ENCODE measurements at regions not wholly inside any gene's neighbourhood (a gene's known extent, or its start where the extent isn't known, plus 50 kb on each side); places are given as distances from the start of the nearest gene placed in this dataset.
"Not testable (repeated sequence)": the region's sequence is repeated elsewhere in the genome, so short reads cannot be mapped to it uniquely, and the experiment has no call there.

DNA sequence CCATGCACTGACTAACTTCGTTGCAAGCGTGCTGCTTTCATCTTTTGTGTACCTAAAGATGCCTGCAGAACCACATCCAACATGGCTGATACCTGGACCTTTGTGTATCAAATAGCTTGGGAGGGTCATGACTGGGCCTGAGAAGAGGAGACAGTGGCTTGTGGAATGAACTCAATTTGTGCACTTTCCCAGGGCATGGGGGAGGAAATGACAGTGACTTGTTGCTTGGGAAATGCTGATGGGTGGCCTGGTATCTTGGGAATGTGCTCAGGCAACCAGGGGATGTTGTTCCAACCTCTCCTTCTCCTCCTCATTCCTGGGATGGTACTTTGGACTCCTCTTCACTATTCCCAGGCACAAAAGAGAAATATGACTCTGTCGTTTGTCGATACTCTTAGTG, 70.7 kb upstream of the ZNG1B start:
- H3K79me1 ChIP-seq (ENCODE audit: low read depth, low read length): not testable (repeated sequence)
- CTCF ChIA-PET (ENCODE audit: partially characterized antibody): interaction anchor here (0.6 kb wide), 1 partner anchor 11 kb away, joined by 3 read pairs; no protein-coding TSS in a partner anchor
- 86% methylated on average over 4 of the region's 4 CpGs; no CpG with 5 or more reads in 1 of the 2 experiments for WGBS, 2 experiments (ENCODE audit: extremely low coverage in 1 of 2, insufficient coverage in 1 of 2, insufficient read length in 1 of 2, insufficient replicate concordance in 2 of 2, low coverage in 1 of 2, low lambda C conversion rate in 2 of 2, missing lambda C conversion rate in 1 of 2)

DNA sequence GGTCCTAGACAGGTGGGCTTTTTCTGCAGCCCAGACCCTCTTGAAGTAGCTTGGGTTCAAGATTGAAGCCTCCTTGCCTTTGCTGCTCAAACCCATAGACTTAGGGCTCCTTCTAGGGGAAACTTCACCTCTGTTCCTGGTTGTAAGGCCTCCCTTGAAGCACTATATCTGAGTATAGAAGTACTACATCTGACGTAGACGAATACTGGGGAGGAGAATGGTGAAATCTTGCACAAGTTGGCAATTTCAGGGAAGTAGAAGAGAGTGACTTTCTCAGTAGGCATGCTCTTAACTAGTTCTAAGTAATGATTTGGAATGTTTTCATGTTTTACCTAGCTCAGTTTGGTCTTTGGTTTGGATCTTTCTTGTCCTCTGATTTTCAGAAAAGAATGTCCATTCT, 71.7 kb upstream of the ZNG1B start:
- not testable (repeated sequence) for H3K4me3 ChIP-seq (ENCODE audit: extremely low read depth in 1 of 4, insufficient read depth in 2 of 4, low read depth in 3 of 4, low read length in 4 of 4); H2BK5ac ChIP-seq (ENCODE audit: low read depth, low read length); H3K27ac ChIP-seq (ENCODE audit: low read depth, low read length); H3K79me2 ChIP-seq (ENCODE audit: control insufficient read depth in 1 of 2, insufficient read depth in 2 of 2, low read length in 2 of 2); H3K4me2 ChIP-seq (ENCODE audit: insufficient read depth in 1 of 2, low read depth in 2 of 2, low read length in 2 of 2); H3K79me1 ChIP-seq (ENCODE audit: low read depth, low read length); H3K23me2 ChIP-seq (ENCODE audit: low read depth, low read length); H4K5ac ChIP-seq (ENCODE audit: insufficient read length, low read depth, low read length); H2BK120ac ChIP-seq (replicated peaks; ENCODE audit: low read depth, low read length); H2BK20ac ChIP-seq (ENCODE audit: low read length); H3K27me3 ChIP-seq (replicated peaks in 1 of 4; ENCODE audit: control insufficient read depth in 3 of 4, extremely low read depth in 1 of 4, insufficient read depth in 3 of 4, low read length in 3 of 4); H3K23ac ChIP-seq (ENCODE audit: insufficient read length); H3K4me1 ChIP-seq (replicated peaks in 1 of 4; ENCODE audit: control insufficient read depth in 3 of 4, insufficient read depth in 4 of 4, low read length in 3 of 4); H3K14ac ChIP-seq (ENCODE audit: insufficient read length); H4K8ac ChIP-seq (ENCODE audit: extremely low read depth, insufficient read depth, low read length); FAIRE-seq; H3K56ac ChIP-seq (replicated peaks; ENCODE audit: insufficient read length, low read depth, low read length); H2AFZ ChIP-seq (ENCODE audit: low read length); H3K18ac ChIP-seq (ENCODE audit: extremely low read depth, low read length); H3K9me3 ChIP-seq (ENCODE audit: insufficient read depth in 2 of 2, low read depth in 1 of 2, low read length in 1 of 2); H4K91ac ChIP-seq (replicated peaks; ENCODE audit: insufficient read length, low read length); H3K4ac ChIP-seq (replicated peaks; ENCODE audit: insufficient read length, low read depth, low read length); H2BK15ac ChIP-seq (ENCODE audit: low read length); H3K36me3 ChIP-seq (ENCODE audit: control insufficient read depth in 2 of 4, insufficient read depth in 4 of 4, low read length in 3 of 4); H3K9ac ChIP-seq (replicated peaks in 1 of 4; ENCODE audit: extremely low read depth in 1 of 4, low read depth in 3 of 4, low read length in 3 of 4); H2BK12ac ChIP-seq (ENCODE audit: low read depth, low read length); H4K20me1 ChIP-seq (replicated peaks in 1 of 2; ENCODE audit: control insufficient read depth in 1 of 2, insufficient read depth in 2 of 2, low read length in 2 of 2); H2AK5ac ChIP-seq (ENCODE audit: low read depth, low read length); DNase-seq (ENCODE audit: low read depth in 1 of 2, low spot score in 2 of 2)
- POLR2A ChIA-PET (ENCODE audit: partially characterized antibody): interaction anchor here (0.7 to 1.5 kb wide), 2 partner anchors 123 to 167 kb away, joined by 3 read pairs; no protein-coding TSS in a partner anchor
- CTCF ChIA-PET (ENCODE audit: partially characterized antibody): interaction anchor here (1.0 to 2.0 kb wide), 13 partner anchors 25 to 286 kb away, joined by 3 to 11 read pairs (median 4); no protein-coding TSS in a partner anchor
- 85% methylated on average over 2 of the region's 2 CpGs; no CpG with 5 or more reads in 1 of the 2 experiments for WGBS, 2 experiments (ENCODE audit: extremely low coverage in 1 of 2, insufficient coverage in 1 of 2, insufficient read length in 1 of 2, insufficient replicate concordance in 2 of 2, low coverage in 1 of 2, low lambda C conversion rate in 2 of 2, missing lambda C conversion rate in 1 of 2)

More for the DNA sequence above, 70.7 kb upstream of the ZNG1B start:
- H3K23ac ChIP-seq (ENCODE audit: insufficient read length); H3K56ac ChIP-seq (replicated peaks; ENCODE audit: insufficient read length, low read depth, low read length); POLR2A ChIA-PET (ENCODE audit: partially characterized antibody); H2BK12ac ChIP-seq (ENCODE audit: low read depth, low read length); H3K79me2 ChIP-seq (ENCODE audit: control insufficient read depth in 1 of 2, insufficient read depth in 2 of 2, low read length in 2 of 2); DNase-seq (ENCODE audit: low read depth in 1 of 2, low spot score in 2 of 2); H4K8ac ChIP-seq (ENCODE audit: extremely low read depth, insufficient read depth, low read length); H3K27ac ChIP-seq (ENCODE audit: low read depth, low read length); H3K14ac ChIP-seq (ENCODE audit: insufficient read length); H3K4me1 ChIP-seq (replicated peaks in 1 of 4; ENCODE audit: control insufficient read depth in 3 of 4, insufficient read depth in 4 of 4, low read length in 3 of 4); H2BK15ac ChIP-seq (ENCODE audit: low read length); FAIRE-seq; H3K4ac ChIP-seq (replicated peaks; ENCODE audit: insufficient read length, low read depth, low read length); H3K27me3 ChIP-seq (replicated peaks in 1 of 4; ENCODE audit: control insufficient read depth in 3 of 4, extremely low read depth in 1 of 4, insufficient read depth in 3 of 4, low read length in 3 of 4); H4K20me1 ChIP-seq (replicated peaks in 1 of 2; ENCODE audit: control insufficient read depth in 1 of 2, insufficient read depth in 2 of 2, low read length in 2 of 2); H3K36me3 ChIP-seq (ENCODE audit: control insufficient read depth in 2 of 4, insufficient read depth in 4 of 4, low read length in 3 of 4); H2AK5ac ChIP-seq (ENCODE audit: low read depth, low read length); H4K91ac ChIP-seq (replicated peaks; ENCODE audit: insufficient read length, low read length); H2BK20ac ChIP-seq (ENCODE audit: low read length); H4K5ac ChIP-seq (ENCODE audit: insufficient read length, low read depth, low read length); H3K4me2 ChIP-seq (ENCODE audit: insufficient read depth in 1 of 2, low read depth in 2 of 2, low read length in 2 of 2); H3K23me2 ChIP-seq (ENCODE audit: low read depth, low read length); H3K9ac ChIP-seq (replicated peaks in 1 of 4; ENCODE audit: extremely low read depth in 1 of 4, low read depth in 3 of 4, low read length in 3 of 4); H3K9me3 ChIP-seq (ENCODE audit: insufficient read depth in 2 of 2, low read depth in 1 of 2, low read length in 1 of 2); H3K18ac ChIP-seq (ENCODE audit: extremely low read depth, low read length); H2BK120ac ChIP-seq (replicated peaks; ENCODE audit: low read depth, low read length); H2BK5ac ChIP-seq (ENCODE audit: low read depth, low read length); H2AFZ ChIP-seq (ENCODE audit: low read length); H3K4me3 ChIP-seq (ENCODE audit: extremely low read depth in 1 of 4, insufficient read depth in 2 of 4, low read depth in 3 of 4, low read length in 4 of 4): not testable (repeated sequence)
